BLaER1 treated with 17β-estradiol and CSF1 and Interleukin-3, amounts not matched to agents 10 nM and 100 nM (cell line): ENCODE measurements at regions not wholly inside any gene's neighbourhood (a gene's known extent, or its start where the extent isn't known, plus 50 kb on each side); places are given as distances from the start of the nearest gene placed in this dataset.

Source experiments
- H3K27ac ChIP-seq, 11 experiments: shearing (Covaris generic); formaldehyde crosslinking; 2 replicates each; pipeline ENCODE4 v1.8.1; 2022
- H3K27me3 ChIP-seq, 11 experiments: shearing (Covaris generic); formaldehyde crosslinking; 2 replicates each; pipeline ENCODE4 v1.8.1; 2022
- H3K36me3 ChIP-seq, 11 experiments: shearing (Covaris generic); formaldehyde crosslinking; 2 replicates each; pipeline ENCODE4 v1.8.1; 2022
- H3K4me1 ChIP-seq, 10 experiments: shearing (Covaris generic); formaldehyde crosslinking; 2 replicates each; pipeline ENCODE4 v1.8.1; 2022
- H3K4me2 ChIP-seq, 11 experiments: shearing (Covaris generic); formaldehyde crosslinking; 2 replicates each; pipeline ENCODE4 v1.8.1; 2022
- H3K4me3 ChIP-seq, 10 experiments: shearing (Covaris generic); formaldehyde crosslinking; 2 replicates each; pipeline ENCODE4 v1.8.1; 2022
- H3K9ac ChIP-seq, 11 experiments: shearing (Covaris generic); formaldehyde crosslinking; 2 replicates each; pipeline ENCODE4 v1.8.1; 2022
- H3K9me3 ChIP-seq, 11 experiments: shearing (Covaris generic); formaldehyde crosslinking; replicated peaks in 1 of 11; 2 replicates each; pipeline ENCODE4 v1.8.1; 2022
- H4K20me1 ChIP-seq, 11 experiments: shearing (Covaris generic); formaldehyde crosslinking; 2 replicates each; pipeline ENCODE4 v1.8.1; 2022
- Cebpa-rat ChIP-seq, 11 experiments: shearing (Covaris generic); IDR thresholded peaks; 2 replicates each; pipeline ENCODE4 v1.8.1; 2022

DNA sequence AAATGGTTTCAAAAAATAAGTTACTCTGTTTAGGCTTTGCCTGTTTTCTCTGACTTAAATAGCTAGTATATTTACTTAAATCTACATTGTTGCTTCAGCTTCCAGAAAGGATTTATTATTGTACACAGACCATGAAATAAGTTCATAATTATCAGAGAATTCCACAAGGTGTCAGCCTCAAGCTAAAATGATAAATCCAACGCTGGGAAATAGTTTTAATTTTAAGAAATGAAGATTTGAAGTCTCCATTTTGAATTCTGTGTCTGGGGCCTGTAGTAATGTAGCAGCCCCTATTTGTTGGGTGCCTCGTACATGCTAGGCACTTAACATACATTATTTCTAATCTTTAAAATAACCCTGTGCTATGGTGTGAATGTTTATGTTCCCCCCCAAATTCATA is 92.6 kb upstream of the KCNMB2 start:
- TF ChIP-seq Cebpa-rat (IDR thresholded peaks at IDR 0.05), result no peak
- no peaks in the 10 kb centered on the region for H3K9me3 ChIP-seq
- no peak overlapping the region for H3K9ac ChIP-seq
- no peaks in the 10 kb centered on the region for H3K4me1 ChIP-seq
- no peaks in the 10 kb centered on the region for H4K20me1 ChIP-seq
- H3K36me3 ChIP-seq, result no peaks in the 10 kb centered on the region
- no peak overlapping the region for H3K4me3 ChIP-seq
- H3K27me3 ChIP-seq, result no peaks in the 10 kb centered on the region
- no peak overlapping the region for H3K4me2 ChIP-seq
- no peak overlapping the region for H3K27ac ChIP-seq

DNA sequence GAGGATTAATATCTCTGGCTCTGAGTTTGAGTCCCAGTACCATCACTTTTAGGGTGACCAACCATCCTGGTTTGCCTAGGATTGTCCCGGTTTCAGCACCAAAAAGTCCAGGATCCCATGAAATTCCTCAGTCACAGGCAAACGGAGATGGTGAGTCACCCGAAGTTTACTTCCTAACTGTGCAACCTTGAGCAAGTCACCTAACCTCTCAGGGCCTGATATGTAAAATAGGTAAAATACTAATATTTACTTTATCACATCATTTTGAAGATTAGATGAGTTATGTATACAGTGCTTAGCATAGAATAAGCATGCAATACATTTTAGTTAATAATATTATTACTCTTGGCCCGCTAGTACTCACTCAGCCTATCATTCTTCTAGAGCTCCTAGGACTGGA is 91.1 kb upstream of the KCNMB2 start:
- Histone ChIP-seq H3K27ac (no peak overlapping the region), H3K4me1 (no peaks in the 10 kb centered on the region), H4K20me1 (no peaks in the 10 kb centered on the region), H3K9me3 (0 out of 22 replicates have a peak, but pooled peaks cover 0 to 5% (median 0%) of the 10 kb centered on the region in 11 experiments), H3K36me3 (no peaks in the 10 kb centered on the region), H3K9ac (no peak overlapping the region), H3K27me3 (no peaks in the 10 kb centered on the region), H3K4me3 (no peak overlapping the region), H3K4me2 (no peak overlapping the region)
- TF ChIP-seq Cebpa-rat (IDR thresholded peaks at IDR 0.05), result no peak

DNA sequence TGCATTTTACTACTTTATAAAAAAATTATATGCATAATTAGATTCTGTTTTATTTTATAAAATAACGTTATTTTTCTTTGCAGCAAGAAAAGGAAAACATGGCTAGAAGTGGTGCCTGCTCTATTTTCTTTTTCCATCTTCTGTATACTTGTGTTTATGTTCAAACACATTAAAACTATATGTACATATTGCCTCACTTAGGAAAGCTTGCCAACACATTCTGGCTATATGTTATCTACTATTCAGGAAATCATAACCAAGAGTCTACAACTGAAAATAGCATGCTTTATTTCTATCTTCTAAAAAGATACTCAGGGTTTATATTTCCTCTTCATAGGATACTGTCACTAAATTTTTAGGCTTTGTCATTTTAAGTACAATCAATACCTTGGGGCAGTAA is 90.2 kb upstream of the KCNMB2 start:
- no peaks in the 10 kb centered on the region for H3K36me3 ChIP-seq
- TF ChIP-seq Cebpa-rat (IDR thresholded peaks at IDR 0.05), result no peak
- H3K9ac ChIP-seq, result no peak overlapping the region
- no peak overlapping the region for H3K4me3 ChIP-seq
- H3K27me3 ChIP-seq, result no peaks in the 10 kb centered on the region
- no peak overlapping the region for H3K4me2 ChIP-seq
- no peaks in the 10 kb centered on the region for H3K4me1 ChIP-seq
- 0 out of 22 replicates have a peak, but pooled peaks cover 0 to 5% (median 0%) of the 10 kb centered on the region in 11 experiments for H3K9me3 ChIP-seq
- H3K27ac ChIP-seq, result no peak overlapping the region
- no peaks in the 10 kb centered on the region for H4K20me1 ChIP-seq

DNA sequence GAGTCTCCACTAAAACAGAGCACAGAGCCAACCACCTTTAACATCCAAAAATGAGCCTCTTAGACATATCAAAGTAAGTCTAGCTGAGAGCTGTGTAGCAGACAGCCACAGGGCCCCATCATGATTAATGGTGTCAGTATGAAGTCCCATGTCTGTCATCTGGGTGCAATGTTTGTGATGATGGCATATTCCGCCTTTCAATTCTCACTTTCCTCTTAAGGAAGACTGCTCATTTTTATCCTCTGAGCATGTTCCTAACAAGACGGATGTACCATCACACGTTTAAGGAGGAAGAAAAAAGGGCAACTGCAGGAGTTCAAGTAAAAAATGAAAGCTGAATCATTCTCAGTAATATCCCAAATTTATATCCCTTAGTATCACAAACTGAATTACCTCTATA is 85.8 kb upstream of the KCNMB2 start:
- 0 out of 22 replicates have a peak, but pooled peaks cover 0 to 5% (median 0%) of the 10 kb centered on the region in 11 experiments for H3K9me3 ChIP-seq
- H3K27me3 ChIP-seq, result no peaks in the 10 kb centered on the region
- H3K4me1 ChIP-seq, result no peaks in the 10 kb centered on the region
- no peak overlapping the region for H3K4me2 ChIP-seq
- H3K4me3 ChIP-seq, result no peak overlapping the region
- no peaks in the 10 kb centered on the region for H3K36me3 ChIP-seq
- H4K20me1 ChIP-seq, result no peaks in the 10 kb centered on the region
- no peak for TF ChIP-seq Cebpa-rat (IDR thresholded peaks at IDR 0.05)
- H3K27ac ChIP-seq, result no peak overlapping the region
- no peak overlapping the region for H3K9ac ChIP-seq

DNA sequence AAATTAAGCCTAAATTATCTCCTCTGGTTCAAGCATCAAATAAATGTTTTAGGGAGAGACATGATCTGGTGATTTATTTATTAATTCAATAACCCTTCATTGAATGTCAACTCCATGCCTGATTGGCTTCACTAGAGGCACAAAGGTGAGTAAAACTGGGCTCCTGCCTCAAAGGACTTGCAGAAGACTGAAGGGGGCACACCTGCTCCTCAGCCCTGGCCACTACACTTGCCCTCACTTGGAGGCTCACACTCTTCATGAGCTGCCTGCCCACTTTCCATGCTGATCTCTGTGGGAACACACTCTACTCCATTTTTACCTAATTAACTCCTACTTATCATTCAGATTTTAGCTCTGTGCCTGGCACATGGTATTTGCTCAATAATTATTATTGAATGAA is 84.4 kb upstream of the KCNMB2 start:
- 0 out of 22 replicates have a peak, but pooled peaks cover 0 to 5% (median 0%) of the 10 kb centered on the region in 11 experiments for H3K9me3 ChIP-seq
- H3K9ac ChIP-seq, result no peak overlapping the region

DNA sequence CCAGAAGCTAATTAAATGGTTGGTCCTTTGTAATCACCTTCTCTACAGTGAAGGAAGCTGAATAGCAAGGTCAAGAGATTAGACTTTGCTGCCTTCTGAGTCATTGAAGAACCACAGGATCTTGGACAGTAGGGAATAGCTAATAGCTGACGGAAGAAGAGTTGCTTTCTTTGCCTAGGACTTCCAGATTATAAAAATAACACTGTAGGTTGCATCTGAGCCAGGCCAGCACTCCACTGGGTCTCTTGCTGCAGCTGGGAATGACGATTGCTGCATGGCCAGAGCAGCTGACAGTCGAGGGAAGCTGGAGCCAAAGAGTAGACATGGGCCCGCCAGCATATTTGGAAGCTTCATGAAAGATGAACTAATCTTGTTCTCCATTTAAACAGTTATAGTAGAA is 81.5 kb upstream of the KCNMB2 start:
- H3K4me1 ChIP-seq, result no peaks in the 10 kb centered on the region
- H4K20me1 ChIP-seq, result no peaks in the 10 kb centered on the region
- H3K9ac ChIP-seq, result no peak overlapping the region
- H3K27me3 ChIP-seq, result no peaks in the 10 kb centered on the region
- no peak for TF ChIP-seq Cebpa-rat (IDR thresholded peaks at IDR 0.05)
- H3K36me3 ChIP-seq, result no peaks in the 10 kb centered on the region
- no peak overlapping the region for H3K27ac ChIP-seq
- H3K4me2 ChIP-seq, result no peak overlapping the region
- no peak overlapping the region for H3K4me3 ChIP-seq
- 0 out of 22 replicates have a peak, but pooled peaks cover 0 to under 1% (median 0%) of the 10 kb centered on the region in 11 experiments for H3K9me3 ChIP-seq

More for the DNA sequence above, 84.4 kb upstream of the KCNMB2 start:
- Histone ChIP-seq H3K27me3 (no peaks in the 10 kb centered on the region), H3K4me3 (no peak overlapping the region), H4K20me1 (no peaks in the 10 kb centered on the region), H3K27ac (no peak overlapping the region), H3K36me3 (no peaks in the 10 kb centered on the region), H3K4me2 (no peak overlapping the region), H3K4me1 (no peaks in the 10 kb centered on the region)
- TF ChIP-seq Cebpa-rat (IDR thresholded peaks at IDR 0.05), result no peak

DNA sequence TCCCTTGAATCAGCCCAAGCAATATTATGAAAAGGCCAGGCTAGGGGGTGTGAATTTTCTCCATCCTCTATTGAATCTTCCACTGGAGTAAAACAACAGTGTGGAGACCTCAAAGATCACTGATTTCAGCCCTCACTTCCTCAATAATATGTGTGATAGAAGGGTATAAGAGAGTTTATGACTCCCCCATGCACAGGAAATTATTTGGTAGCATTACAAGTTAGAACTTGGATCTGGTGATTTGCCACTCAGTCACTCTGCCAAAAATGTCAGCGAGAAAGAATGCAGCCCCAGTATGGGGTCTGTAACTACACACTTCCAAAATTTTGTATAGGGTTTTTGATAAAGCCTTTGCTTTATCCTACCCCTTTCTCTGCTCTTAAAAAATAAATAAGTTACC is 81.0 kb upstream of the KCNMB2 start:
- Histone ChIP-seq H3K4me3 (no peak overlapping the region), H3K27me3 (no peaks in the 10 kb centered on the region), H3K4me1 (no peaks in the 10 kb centered on the region), H3K27ac (no peak overlapping the region), H3K9ac (no peak overlapping the region), H3K36me3 (no peaks in the 10 kb centered on the region), H4K20me1 (no peaks in the 10 kb centered on the region), H3K9me3 (no peaks in the 10 kb centered on the region), H3K4me2 (no peak overlapping the region)
- TF ChIP-seq Cebpa-rat (IDR thresholded peaks at IDR 0.05), result no peak

DNA sequence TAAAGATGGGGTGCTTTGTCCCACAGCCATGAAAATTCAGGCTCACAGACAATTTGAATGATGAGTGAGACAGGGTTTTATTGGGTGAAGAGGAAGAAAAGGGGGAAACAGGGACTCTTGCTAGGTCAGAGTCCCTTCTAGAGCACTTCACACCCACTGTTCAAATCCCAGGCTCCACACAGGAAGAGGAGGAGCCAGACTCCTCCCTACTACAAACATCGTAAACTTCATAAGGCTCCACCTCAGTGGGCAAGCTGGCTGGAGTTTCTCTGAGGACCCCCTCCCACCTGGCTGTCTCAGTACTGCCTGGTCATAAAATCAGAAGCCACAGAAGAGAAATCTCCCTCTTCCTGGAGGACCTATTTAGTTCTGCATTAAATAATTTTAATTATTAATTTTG is 80.3 kb upstream of the KCNMB2 start:
- Histone ChIP-seq H3K4me1 (no peaks in the 10 kb centered on the region), H3K9ac (no peak overlapping the region), H3K4me3 (no peak overlapping the region), H4K20me1 (no peaks in the 10 kb centered on the region), H3K27ac (no peak overlapping the region), H3K27me3 (no peaks in the 10 kb centered on the region), H3K4me2 (no peak overlapping the region), H3K9me3 (no peaks in the 10 kb centered on the region), H3K36me3 (no peaks in the 10 kb centered on the region)
- no peak for TF ChIP-seq Cebpa-rat (IDR thresholded peaks at IDR 0.05)

DNA sequence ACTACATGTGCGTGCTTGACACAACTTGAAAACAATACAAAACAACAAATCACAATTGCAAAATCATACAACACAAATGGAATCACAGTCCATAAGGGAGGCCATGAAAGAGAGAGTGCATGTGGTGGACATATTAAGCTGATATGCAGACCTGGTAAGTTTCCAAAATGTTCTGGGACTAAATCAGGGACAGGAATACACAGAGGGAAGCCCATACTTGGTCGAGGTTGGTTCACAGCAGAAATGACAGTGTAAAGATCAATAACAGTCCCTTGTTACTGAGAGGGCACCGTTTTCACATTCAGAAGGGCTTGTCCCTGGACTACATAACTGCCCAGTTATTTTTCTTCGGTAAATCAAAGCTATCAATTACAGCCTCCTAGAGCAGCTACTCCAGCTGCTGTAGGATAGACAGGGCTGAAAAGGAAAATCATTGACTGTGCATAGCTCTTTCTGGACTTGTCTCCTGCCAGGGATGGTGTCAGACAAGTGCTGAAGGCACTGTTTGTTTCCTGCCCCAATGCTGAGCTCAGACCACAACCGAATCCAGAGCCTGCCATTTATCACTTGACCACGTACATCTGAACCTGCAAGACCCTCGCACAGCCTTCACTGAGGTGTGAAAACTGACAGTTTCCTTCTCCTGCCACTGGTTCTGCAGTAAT is 79.5 kb upstream of the KCNMB2 start:
- Histone ChIP-seq H3K4me1 (no peaks in the 10 kb centered on the region), H3K4me2 (no peak overlapping the region), H3K36me3 (no peaks in the 10 kb centered on the region), H4K20me1 (no peaks in the 10 kb centered on the region), H3K9ac (no peak overlapping the region), H3K27ac (no peak overlapping the region), H3K4me3 (no peak overlapping the region), H3K27me3 (no peaks in the 10 kb centered on the region), H3K9me3 (peaks cover 0 to 2% (median 0%) of the 10 kb centered on the region in 11 experiments; a peak in 1 of 22 replicates)
- TF ChIP-seq Cebpa-rat (IDR thresholded peaks at IDR 0.05), result no peak

DNA sequence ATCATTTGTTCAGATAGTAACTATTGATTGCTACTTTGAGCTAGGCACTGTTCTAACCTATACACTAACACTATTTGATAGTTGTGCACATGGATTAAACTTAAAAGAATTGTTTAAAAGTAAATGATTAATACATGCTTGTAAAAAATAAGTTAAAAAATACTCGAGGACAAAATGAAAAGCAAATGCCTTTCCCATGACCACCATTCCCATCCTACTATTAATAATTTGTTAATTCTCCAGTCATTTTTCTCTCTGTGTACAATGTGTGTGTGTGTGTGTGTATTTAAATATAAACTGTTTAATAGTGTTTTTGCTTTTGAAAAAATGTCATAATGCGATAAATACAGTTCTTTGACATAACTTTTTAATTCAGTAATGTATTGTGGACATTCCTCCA is 78.7 kb upstream of the KCNMB2 start:
- H3K4me3 ChIP-seq, result no peak overlapping the region
- H3K9ac ChIP-seq, result no peak overlapping the region
- no peaks in the 10 kb centered on the region for H4K20me1 ChIP-seq
- no peak overlapping the region for H3K4me2 ChIP-seq
- H3K9me3 ChIP-seq, result peaks cover 0 to 6% (median 0%) of the 10 kb centered on the region in 11 experiments; a peak in 1 of 22 replicates
- H3K36me3 ChIP-seq, result no peaks in the 10 kb centered on the region
- H3K4me1 ChIP-seq, result no peaks in the 10 kb centered on the region
- no peak for TF ChIP-seq Cebpa-rat (IDR thresholded peaks at IDR 0.05)
- H3K27ac ChIP-seq, result no peak overlapping the region
- no peaks in the 10 kb centered on the region for H3K27me3 ChIP-seq
